Osteoblast (primary cell): ENCODE measurements at regions not wholly inside any gene's neighbourhood (a gene's known extent, or its start where the extent isn't known, plus 50 kb on each side); places are given as distances from the start of the nearest gene placed in this dataset.

Source experiments
- DNase-seq: peaks from one replicate; pipeline ENCODE4 v3.0.0; 2011; ENCODE audit warnings: low spot score, mixed read lengths; ENCODE audit not compliant: insufficient read length; ENCODE audit errors: missing footprints
- H2AFZ ChIP-seq: 2 replicates; pipeline ENCODE4 v1.6.0; 2011; ENCODE audit warnings: mild to moderate bottlenecking, low read length
- H3K27ac ChIP-seq: 2 replicates; pipeline ENCODE4 v1.5.1; 2011; ENCODE audit warnings: mild to moderate bottlenecking, low read depth, low read length, moderate library complexity
- H3K27me3 ChIP-seq: 2 replicates; pipeline ENCODE4 v1.6.0; 2012; ENCODE audit warnings: mild to moderate bottlenecking, control low read depth, inconsistent platforms, low read length, moderate library complexity; ENCODE audit not compliant: insufficient read depth
- H3K36me3 ChIP-seq: 2 replicates; pipeline ENCODE4 v1.5.1; 2011; ENCODE audit warnings: mild to moderate bottlenecking, low read length, control low read depth, moderate library complexity; ENCODE audit not compliant: insufficient read depth
- H3K4me1 ChIP-seq: 2 replicates; pipeline ENCODE4 v1.5.1; 2011; ENCODE audit warnings: mild to moderate bottlenecking, low read length, control low read depth, moderate library complexity; ENCODE audit not compliant: insufficient read depth
- H3K4me2 ChIP-seq: 2 replicates; pipeline ENCODE4 v1.6.0; 2011; ENCODE audit warnings: mild to moderate bottlenecking, low read length; ENCODE audit not compliant: insufficient read depth
- H3K4me3 ChIP-seq: fragments of 200-600 bp; sonication (generic); 3 replicates; pipeline ENCODE4 v1.5.1; 2012; ENCODE audit warnings: mild to moderate bottlenecking, low read length, inconsistent platforms; ENCODE audit not compliant: insufficient read depth
- H3K79me2 ChIP-seq: 2 replicates; pipeline ENCODE4 v1.6.0; 2012; ENCODE audit warnings: mild to moderate bottlenecking, low read length, control low read depth, inconsistent platforms; ENCODE audit not compliant: insufficient read depth
- H3K9me3 ChIP-seq: 2 replicates; pipeline ENCODE4 v1.5.1; 2011; ENCODE audit warnings: low read depth, low read length, control low read depth
- H4K20me1 ChIP-seq: 2 replicates; pipeline ENCODE4 v1.6.0; 2012; ENCODE audit warnings: mild to moderate bottlenecking, low read length, control low read depth; ENCODE audit not compliant: insufficient read depth
- CTCF ChIP-seq: IDR thresholded peaks from 2 replicates; pipeline ENCODE4 v1.5.1; 2011; ENCODE audit warnings: mild to moderate bottlenecking, low read depth, low read length, moderate library complexity; ENCODE audit errors: extremely low read depth

- no peak overlapping the region for H2AFZ ChIP-seq
- no peak overlapping the region for H3K4me2 ChIP-seq
- no peak for TF ChIP-seq CTCF
Measured at GRCh38 chr6:108745664-108746336, 102.4 kb upstream of the ARMC2 start.

GRCh38 chr6:108746366-108746765 lies 101.9 kb upstream of the ARMC2 start:
- Histone ChIP-seq H4K20me1 (no peaks in the 10 kb centered on the region), H3K27ac (no peak overlapping the region), H3K9me3 (no peaks in the 10 kb centered on the region), H3K4me1 (no peaks in the 10 kb centered on the region), H3K27me3 (no peaks in the 10 kb centered on the region), H3K4me3 (no peak overlapping the region), H3K4me2 (no peak overlapping the region), H2AFZ (no peak overlapping the region), H3K79me2 (no peaks in the 10 kb centered on the region), H3K36me3 (no peaks in the 10 kb centered on the region)
- no peak for DNase-seq
- no peak for TF ChIP-seq CTCF

More at GRCh38 chr6:108745664-108746336, 102.4 kb upstream of the ARMC2 start:
- H3K79me2 ChIP-seq: no peaks in the 10 kb centered on the region
- no peak for DNase-seq
- no peaks in the 10 kb centered on the region for H3K4me1 ChIP-seq
- no peaks in the 10 kb centered on the region for H3K36me3 ChIP-seq
- H3K4me3 ChIP-seq: no peak overlapping the region
- H3K9me3 ChIP-seq: no peaks in the 10 kb centered on the region
- no peaks in the 10 kb centered on the region for H4K20me1 ChIP-seq
- H3K27me3 ChIP-seq: no peaks in the 10 kb centered on the region
- H3K27ac ChIP-seq: no peak overlapping the region

GRCh38 chr6:108746836-108747575 lies 101.2 kb upstream of the ARMC2 start:
- Histone ChIP-seq H3K27ac (no peak overlapping the region), H3K4me3 (no peak overlapping the region), H4K20me1 (no peaks in the 10 kb centered on the region), H3K4me1 (no peaks in the 10 kb centered on the region), H3K36me3 (no peaks in the 10 kb centered on the region), H2AFZ (no peak overlapping the region), H3K9me3 (no peaks in the 10 kb centered on the region), H3K27me3 (no peaks in the 10 kb centered on the region), H3K79me2 (no peaks in the 10 kb centered on the region), H3K4me2 (no peak overlapping the region)
- no peak for TF ChIP-seq CTCF
- DNase-seq: no peak

GRCh38 chr6:108748055-108748454 lies 100.2 kb upstream of the ARMC2 start:
- Histone ChIP-seq H3K36me3 (no peaks in the 10 kb centered on the region), H3K9me3 (no peaks in the 10 kb centered on the region), H3K27ac (no peak overlapping the region), H3K79me2 (no peaks in the 10 kb centered on the region), H3K27me3 (no peaks in the 10 kb centered on the region), H4K20me1 (no peaks in the 10 kb centered on the region), H2AFZ (no peak overlapping the region), H3K4me1 (no peaks in the 10 kb centered on the region), H3K4me2 (no peak overlapping the region), H3K4me3 (no peak overlapping the region)
- no peak for DNase-seq
- no peak for TF ChIP-seq CTCF
